ENCODE measurements at regions not wholly inside any gene's neighbourhood (a gene's known extent, or its start where the extent isn't known, plus 50 kb on each side); places are given as distances from the start of the nearest gene placed in this dataset.

GRCh38 chr15:39267685-39268084 lies 313.2 kb upstream of the THBS1 start:
- no peak overlapping the region for H3K4me3 ChIP-seq (ENCODE audit: low read depth in 2 of 2, low read length in 2 of 2)
- H3K4me1 ChIP-seq (ENCODE audit: control insufficient read depth, insufficient read depth, low read length): no peaks in the 10 kb centered on the region
- H3K36me3 ChIP-seq (ENCODE audit: control insufficient read depth, insufficient read depth, low read length): no peaks in the 10 kb centered on the region
- no peak for DNase-seq (ENCODE audit: low read depth, low spot score)
- ATAC-seq: no peak
- no TSS peak for BruUV-seq (replicated peaks)
- H3K9me3 ChIP-seq (ENCODE audit: control insufficient read depth, insufficient read depth, low read depth, low read length): no peaks in the 10 kb centered on the region
- TF ChIP-seq TCF7L2 (IDR thresholded peaks at IDR 0.05; ENCODE audit: low read depth, low read length) (no peak), POLR2AphosphoS5 (IDR thresholded peaks at IDR 0.05; ENCODE audit: low read depth, low read length) (no peak), SIN3A (IDR thresholded peaks at IDR 0.05; ENCODE audit: borderline replicate concordance, insufficient read depth, low read depth, low read length) (no peak)
- TF ChIP-seq, protein P1, sequence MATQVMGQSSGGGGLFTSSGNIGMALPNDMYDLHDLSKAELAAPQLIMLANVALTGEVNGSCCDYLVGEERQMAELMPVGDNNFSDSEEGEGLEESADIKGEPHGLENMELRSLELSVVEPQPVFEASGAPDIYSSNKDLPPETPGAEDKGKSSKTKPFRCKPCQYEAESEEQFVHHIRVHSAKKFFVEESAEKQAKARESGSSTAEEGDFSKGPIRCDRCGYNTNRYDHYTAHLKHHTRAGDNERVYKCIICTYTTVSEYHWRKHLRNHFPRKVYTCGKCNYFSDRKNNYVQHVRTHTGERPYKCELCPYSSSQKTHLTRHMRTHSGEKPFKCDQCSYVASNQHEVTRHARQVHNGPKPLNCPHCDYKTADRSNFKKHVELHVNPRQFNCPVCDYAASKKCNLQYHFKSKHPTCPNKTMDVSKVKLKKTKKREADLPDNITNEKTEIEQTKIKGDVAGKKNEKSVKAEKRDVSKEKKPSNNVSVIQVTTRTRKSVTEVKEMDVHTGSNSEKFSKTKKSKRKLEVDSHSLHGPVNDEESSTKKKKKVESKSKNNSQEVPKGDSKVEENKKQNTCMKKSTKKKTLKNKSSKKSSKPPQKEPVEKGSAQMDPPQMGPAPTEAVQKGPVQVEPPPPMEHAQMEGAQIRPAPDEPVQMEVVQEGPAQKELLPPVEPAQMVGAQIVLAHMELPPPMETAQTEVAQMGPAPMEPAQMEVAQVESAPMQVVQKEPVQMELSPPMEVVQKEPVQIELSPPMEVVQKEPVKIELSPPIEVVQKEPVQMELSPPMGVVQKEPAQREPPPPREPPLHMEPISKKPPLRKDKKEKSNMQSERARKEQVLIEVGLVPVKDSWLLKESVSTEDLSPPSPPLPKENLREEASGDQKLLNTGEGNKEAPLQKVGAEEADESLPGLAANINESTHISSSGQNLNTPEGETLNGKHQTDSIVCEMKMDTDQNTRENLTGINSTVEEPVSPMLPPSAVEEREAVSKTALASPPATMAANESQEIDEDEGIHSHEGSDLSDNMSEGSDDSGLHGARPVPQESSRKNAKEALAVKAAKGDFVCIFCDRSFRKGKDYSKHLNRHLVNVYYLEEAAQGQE (IDR thresholded peaks at IDR 0.05; ENCODE audit: insufficient read depth in 1 of 2, low read depth in 2 of 2, low read length in 1 of 2): no peak
- TF ChIP-seq, protein P2, sequence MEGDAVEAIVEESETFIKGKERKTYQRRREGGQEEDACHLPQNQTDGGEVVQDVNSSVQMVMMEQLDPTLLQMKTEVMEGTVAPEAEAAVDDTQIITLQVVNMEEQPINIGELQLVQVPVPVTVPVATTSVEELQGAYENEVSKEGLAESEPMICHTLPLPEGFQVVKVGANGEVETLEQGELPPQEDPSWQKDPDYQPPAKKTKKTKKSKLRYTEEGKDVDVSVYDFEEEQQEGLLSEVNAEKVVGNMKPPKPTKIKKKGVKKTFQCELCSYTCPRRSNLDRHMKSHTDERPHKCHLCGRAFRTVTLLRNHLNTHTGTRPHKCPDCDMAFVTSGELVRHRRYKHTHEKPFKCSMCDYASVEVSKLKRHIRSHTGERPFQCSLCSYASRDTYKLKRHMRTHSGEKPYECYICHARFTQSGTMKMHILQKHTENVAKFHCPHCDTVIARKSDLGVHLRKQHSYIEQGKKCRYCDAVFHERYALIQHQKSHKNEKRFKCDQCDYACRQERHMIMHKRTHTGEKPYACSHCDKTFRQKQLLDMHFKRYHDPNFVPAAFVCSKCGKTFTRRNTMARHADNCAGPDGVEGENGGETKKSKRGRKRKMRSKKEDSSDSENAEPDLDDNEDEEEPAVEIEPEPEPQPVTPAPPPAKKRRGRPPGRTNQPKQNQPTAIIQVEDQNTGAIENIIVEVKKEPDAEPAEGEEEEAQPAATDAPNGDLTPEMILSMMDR (IDR thresholded peaks at IDR 0.05): no peak
- ChIA-PET POLR2A (no interaction called here), CTCF (no interaction called here)
- in situ Hi-C loops (cut with HindIII; ENCODE audit: low pct_unique_long_range_greater_than_20kb, low sequenced_read_pairs) (no loop called here), intact Hi-C loops (cut with micrococcal nuclease; ENCODE audit: unreplicated experiment) (no loop called here)
- H3K27me3 ChIP-seq (ENCODE audit: control insufficient read depth, insufficient read depth, low read length): no peaks in the 10 kb centered on the region
- H3K27ac ChIP-seq (ENCODE audit: low read length): no peak overlapping the region

GRCh38 chr15:39269352-39269751 lies 311.5 kb upstream of the THBS1 start:
- Histone ChIP-seq H3K9me3 (ENCODE audit: control insufficient read depth, insufficient read depth, low read depth, low read length) (no peaks in the 10 kb centered on the region), H3K27me3 (ENCODE audit: control insufficient read depth, insufficient read depth, low read length) (no peaks in the 10 kb centered on the region), H3K27ac (ENCODE audit: low read length) (no peak overlapping the region), H3K4me3 (ENCODE audit: low read depth in 2 of 2, low read length in 2 of 2) (no peak overlapping the region), H3K36me3 (ENCODE audit: control insufficient read depth, insufficient read depth, low read length) (no peaks in the 10 kb centered on the region), H3K4me1 (ENCODE audit: control insufficient read depth, insufficient read depth, low read length) (peaks cover 5% of the 10 kb centered on the region; the same call in 1 of the 2 replicates)
- ATAC-seq: no peak
- POLR2A ChIA-PET: no interaction called here
- DNase-seq (ENCODE audit: low read depth, low spot score): no peak
- CTCF ChIA-PET: no interaction called here
- TF ChIP-seq, protein P1 (IDR thresholded peaks at IDR 0.05; ENCODE audit: insufficient read depth in 1 of 2, low read depth in 2 of 2, low read length in 1 of 2): no peak
- no peak for TF ChIP-seq POLR2AphosphoS5 (IDR thresholded peaks at IDR 0.05; ENCODE audit: low read depth, low read length)
- TF ChIP-seq TCF7L2 (IDR thresholded peaks at IDR 0.05; ENCODE audit: low read depth, low read length): no peak
- TF ChIP-seq, protein P2 (IDR thresholded peaks at IDR 0.05): no peak
- no peak for TF ChIP-seq SIN3A (IDR thresholded peaks at IDR 0.05; ENCODE audit: borderline replicate concordance, insufficient read depth, low read depth, low read length)
- BruUV-seq (replicated peaks): no TSS peak
- intact Hi-C loops (cut with micrococcal nuclease; ENCODE audit: unreplicated experiment) (no loop called here), in situ Hi-C loops (cut with HindIII; ENCODE audit: low pct_unique_long_range_greater_than_20kb, low sequenced_read_pairs) (no loop called here)

Measured in Panc1 (cell line).